Right lobe of liver (tissue), 4 donors: ENCODE measurements at regions not wholly inside any gene's neighbourhood (a gene's known extent, or its start where the extent isn't known, plus 50 kb on each side); places are given as distances from the start of the nearest gene placed in this dataset.

ENCODE experiments used
- POLR2A ChIP-seq: fragments of 450-650 bp; IDR thresholded peaks from one replicate; pipeline ENCODE4 v1.6.1; 2017; ENCODE audit warnings: antibody characterized with exemption, mild to moderate bottlenecking
- TF ChIP-seq, protein P1 (sequence below), 4 donors: fragments of 200-600 bp in 3 of 4; fragments of 450-650 bp in 1 of 4; IDR thresholded peaks; one replicate each; pipeline versions ENCODE4 v1.5.1 to v1.8.0; 2016 to 2022; ENCODE audit warnings: antibody characterized with exemption in 4 of 4, mild to moderate bottlenecking in 2 of 4
- donor health status: DM: no; HTN: no; CAD: no.
- donor health status: DM: no; HTN: no; CAD: no.
- donor health status: DM: no; HTN: yes; CAD: no.

- TF ChIP-seq, protein P1, sequence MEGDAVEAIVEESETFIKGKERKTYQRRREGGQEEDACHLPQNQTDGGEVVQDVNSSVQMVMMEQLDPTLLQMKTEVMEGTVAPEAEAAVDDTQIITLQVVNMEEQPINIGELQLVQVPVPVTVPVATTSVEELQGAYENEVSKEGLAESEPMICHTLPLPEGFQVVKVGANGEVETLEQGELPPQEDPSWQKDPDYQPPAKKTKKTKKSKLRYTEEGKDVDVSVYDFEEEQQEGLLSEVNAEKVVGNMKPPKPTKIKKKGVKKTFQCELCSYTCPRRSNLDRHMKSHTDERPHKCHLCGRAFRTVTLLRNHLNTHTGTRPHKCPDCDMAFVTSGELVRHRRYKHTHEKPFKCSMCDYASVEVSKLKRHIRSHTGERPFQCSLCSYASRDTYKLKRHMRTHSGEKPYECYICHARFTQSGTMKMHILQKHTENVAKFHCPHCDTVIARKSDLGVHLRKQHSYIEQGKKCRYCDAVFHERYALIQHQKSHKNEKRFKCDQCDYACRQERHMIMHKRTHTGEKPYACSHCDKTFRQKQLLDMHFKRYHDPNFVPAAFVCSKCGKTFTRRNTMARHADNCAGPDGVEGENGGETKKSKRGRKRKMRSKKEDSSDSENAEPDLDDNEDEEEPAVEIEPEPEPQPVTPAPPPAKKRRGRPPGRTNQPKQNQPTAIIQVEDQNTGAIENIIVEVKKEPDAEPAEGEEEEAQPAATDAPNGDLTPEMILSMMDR (IDR thresholded peaks at IDR 0.05) = no peak
- no peak for TF ChIP-seq POLR2A
Observed at GRCh38 chr17:34174496-34174895, 80.6 kb upstream of the CCL2 start.
